GM12878 (cell line): ENCODE measurements at regions not wholly inside any gene's neighbourhood (a gene's known extent, or its start where the extent isn't known, plus 50 kb on each side); places are given as distances from the start of the nearest gene placed in this dataset.

Source experiments
- ATAC-seq: fragments of 200-7000 bp; cut with Tn5 transposase; 3 replicates; pipeline ENCODE4 v1.9.1; 2020; ENCODE audit warnings: mild to moderate bottlenecking, moderate library complexity
- BruUV-seq: library from RNA; stranded (reverse); fragments of 400-500 nt; replicated peaks from 2 replicates; lab custom pipeline; 2021; lab: Mats Ljungman, UMichigan
- CTCF ChIA-PET: fragments of 300-600 bp; sonication (Branson Sonifier 250); formaldehyde crosslinking; extraction: SDS; loops from one replicate; lab custom pipeline; 2021; ENCODE audit warnings: inconsistent platforms; lab: Yijun Ruan, JAX
- POLR2A ChIA-PET: fragments of 350-600 bp; formaldehyde crosslinking; extraction: SDS; loops from one replicate; lab custom pipeline; 2021; ENCODE audit warnings: inconsistent platforms; lab: Charles Lee
- RAD21 ChIA-PET: fragments of 300-600 bp; sonication (Branson Sonifier 250); formaldehyde crosslinking; loops from one replicate; lab custom pipeline; 2023; ENCODE audit warnings: antibody characterized with exemption; ENCODE audit not compliant: unreplicated experiment; lab: Charles Lee
- SMC1A ChIA-PET: fragments of 300-600 bp; sonication (Branson Sonifier 250); formaldehyde crosslinking; loops from one replicate; lab custom pipeline; 2023; ENCODE audit not compliant: unreplicated experiment, uncharacterized antibody; lab: Charles Lee
- DNase-seq: peaks from one replicate; pipeline ENCODE4 v3.0.0-alpha.2; 2011; ENCODE audit warnings: low read depth, low spot score
- FAIRE-seq: peaks from 3 replicates; lab custom pipeline; 2011; peaks lifted over from hg19 to GRCh38; lab: Jason Lieb, UNC
- H2AFZ ChIP-seq: 2 replicates; pipeline ENCODE4 v1.6.0; 2011; ENCODE audit warnings: low read depth, low read length, control low read depth; ENCODE audit not compliant: control insufficient read depth
- H3K27ac ChIP-seq: 2 replicates; pipeline ENCODE4 v1.5.1; 2011; ENCODE audit warnings: control low read depth; ENCODE audit not compliant: control insufficient read depth, insufficient read depth
- H3K27me3 ChIP-seq, 2 experiments: replicated peaks in 1 of 2; 2 replicates each; pipeline versions ENCODE4 v1.6.0 to v1.6.1; 2011; ENCODE audit warnings: low read length in 1 of 2; ENCODE audit not compliant: control insufficient read depth in 2 of 2, insufficient read depth in 2 of 2
- H3K36me3 ChIP-seq, 2 experiments: 2 replicates each; pipeline ENCODE4 v1.5.1; 2011; ENCODE audit warnings: low read length in 1 of 2; ENCODE audit not compliant: control insufficient read depth in 2 of 2, insufficient read depth in 2 of 2
- H3K4me1 ChIP-seq: 2 replicates; pipeline ENCODE4 v1.6.1; 2011; ENCODE audit warnings: mild to moderate bottlenecking, low read length, moderate library complexity, mixed read lengths; ENCODE audit not compliant: control insufficient read depth, insufficient read depth
- H3K4me2 ChIP-seq: 2 replicates; pipeline ENCODE4 v1.6.0; 2011; ENCODE audit warnings: control low read depth; ENCODE audit not compliant: control insufficient read depth, insufficient read depth
- H3K4me3 ChIP-seq: fragments of 200-600 bp; sonication (generic); 2 replicates; pipeline ENCODE4 v1.5.1; 2016
- H3K79me2 ChIP-seq: 2 replicates; pipeline ENCODE4 v1.6.0; 2011; ENCODE audit warnings: low read length; ENCODE audit not compliant: control insufficient read depth, insufficient read depth
- H3K9ac ChIP-seq: 2 replicates; pipeline ENCODE4 v1.8.0; 2011; ENCODE audit warnings: low read length, control low read depth, mixed read lengths; ENCODE audit not compliant: control insufficient read depth, insufficient read depth
- H3K9me3 ChIP-seq: replicated peaks from 3 replicates; pipeline ENCODE4 v1.5.1; 2011; ENCODE audit warnings: mild to moderate bottlenecking, low read length; ENCODE audit not compliant: control insufficient read depth, insufficient read depth
- H4K20me1 ChIP-seq: 2 replicates; pipeline ENCODE4 v1.6.0; 2011; ENCODE audit not compliant: control insufficient read depth, insufficient read depth
- HDAC2 ChIP-seq: fragments of 200-600 bp; sonication (generic); IDR thresholded peaks from 2 replicates; pipeline ENCODE4 v1.6.1; 2017
- HDAC6 ChIP-seq: fragments of 200-600 bp; sonication (generic); IDR thresholded peaks from one replicate; pipeline ENCODE4 v1.8.0; 2017; ENCODE audit warnings: antibody characterized with exemption; ENCODE audit not compliant: unreplicated experiment
- KLF5 ChIP-seq: fragments of 450-650 bp; IDR thresholded peaks from 2 replicates; pipeline ENCODE4 v1.6.1; 2014; ENCODE audit warnings: mild to moderate bottlenecking; ENCODE audit not compliant: partially characterized antibody
- LARP7 ChIP-seq: fragments of 450-650 bp; IDR thresholded peaks from 2 replicates; pipeline ENCODE4 v1.6.1; 2017; ENCODE audit warnings: mild to moderate bottlenecking
- MEF2A ChIP-seq: IDR thresholded peaks from 2 replicates; pipeline ENCODE4 v1.6.1; 2011; ENCODE audit warnings: low read depth, mild to moderate bottlenecking, low read length, moderate library complexity; ENCODE audit not compliant: insufficient read depth
- SMAD5 ChIP-seq: IDR thresholded peaks from 2 replicates; pipeline ENCODE4 v1.6.1; 2016; ENCODE audit warnings: antibody characterized with exemption, low read depth
- TARDBP ChIP-seq: IDR thresholded peaks from 2 replicates; pipeline ENCODE4 v1.6.1; 2016; ENCODE audit warnings: borderline replicate concordance
- WGBS: methylation state at CpG from one replicate; pipeline ENCODE4 v1.1.6; 2016; ENCODE audit warnings: low lambda C conversion rate; ENCODE audit not compliant: insufficient replicate concordance, insufficient coverage; ENCODE audit errors: missing lambda C conversion rate; 5-methylcytosine and 5-hydroxymethylcytosine counted together
- in situ Hi-C: fragments of 300-500 bp; cut with MboI; formaldehyde crosslinking; loops from 9 replicates; pipeline ENCODE4 v1.14.3; 2018; ENCODE audit warnings: mixed read lengths
- intact Hi-C: fragments of 100-400 bp; cut with micrococcal nuclease; formaldehyde crosslinking; loops from one replicate; pipeline ENCODE4 v1.14.2; 2022; ENCODE audit not compliant: unreplicated experiment
- TF ChIP-seq, protein P1 (sequence below): IDR thresholded peaks from 2 replicates; pipeline ENCODE4 v1.6.1; 2012; ENCODE audit warnings: low read length, inconsistent platforms

DNA sequence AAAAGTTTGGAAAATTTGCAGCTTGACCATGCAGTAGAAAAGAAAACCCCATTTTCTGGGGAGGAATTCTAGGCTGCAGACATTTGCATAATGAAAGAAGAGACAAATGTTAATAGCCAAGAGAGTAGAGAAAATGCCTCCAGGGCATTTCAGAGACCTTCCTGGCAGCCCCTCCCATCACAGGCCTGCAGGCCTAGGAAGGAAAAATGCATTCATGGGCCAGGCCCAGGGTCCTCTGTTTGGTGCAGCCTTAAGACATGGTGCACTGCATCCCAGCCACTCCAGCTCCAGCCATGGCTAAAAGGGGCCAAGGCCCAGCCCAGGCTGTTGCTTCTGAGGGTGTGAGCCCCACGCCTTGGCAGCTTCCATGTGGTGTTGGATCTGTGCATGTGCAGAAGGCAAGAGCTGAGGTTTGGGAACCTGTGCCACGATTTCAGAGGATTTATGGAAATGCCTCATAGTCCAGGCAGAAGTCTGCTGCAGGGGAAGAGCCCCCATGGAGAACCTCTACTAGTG is 75.0 kb upstream of the OR13F1 start:
- H3K27ac ChIP-seq: no peak overlapping the region
- intact Hi-C loops: no loop called here
- H2AFZ ChIP-seq: no peak overlapping the region
- SMC1A ChIA-PET: no interaction called here
- no peak for FAIRE-seq
- no peaks in the 10 kb centered on the region for H3K36me3 ChIP-seq
- H3K9me3 ChIP-seq: no peaks in the 10 kb centered on the region
- POLR2A ChIA-PET: no interaction called here
- no peaks in the 10 kb centered on the region for H4K20me1 ChIP-seq
- CTCF ChIA-PET: no interaction called here
- RAD21 ChIA-PET: no interaction called here
- TF ChIP-seq HDAC6: no peak
- no peak for TF ChIP-seq MEF2A
- TF ChIP-seq, protein P1, sequence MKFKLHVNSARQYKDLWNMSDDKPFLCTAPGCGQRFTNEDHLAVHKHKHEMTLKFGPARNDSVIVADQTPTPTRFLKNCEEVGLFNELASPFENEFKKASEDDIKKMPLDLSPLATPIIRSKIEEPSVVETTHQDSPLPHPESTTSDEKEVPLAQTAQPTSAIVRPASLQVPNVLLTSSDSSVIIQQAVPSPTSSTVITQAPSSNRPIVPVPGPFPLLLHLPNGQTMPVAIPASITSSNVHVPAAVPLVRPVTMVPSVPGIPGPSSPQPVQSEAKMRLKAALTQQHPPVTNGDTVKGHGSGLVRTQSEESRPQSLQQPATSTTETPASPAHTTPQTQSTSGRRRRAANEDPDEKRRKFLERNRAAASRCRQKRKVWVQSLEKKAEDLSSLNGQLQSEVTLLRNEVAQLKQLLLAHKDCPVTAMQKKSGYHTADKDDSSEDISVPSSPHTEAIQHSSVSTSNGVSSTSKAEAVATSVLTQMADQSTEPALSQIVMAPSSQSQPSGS: no peak
- no peak for TF ChIP-seq KLF5
- TF ChIP-seq TARDBP: no peak
- no peak for TF ChIP-seq HDAC2
- TF ChIP-seq SMAD5: no peak
- no peak for TF ChIP-seq LARP7
- no peak overlapping the region for H3K9ac ChIP-seq
- WGBS: 0% methylated on average over 2 of the region's 2 CpGs
- BruUV-seq: no TSS peak
- in situ Hi-C loops: no loop called here
- no peaks in the 10 kb centered on the region for H3K4me1 ChIP-seq
- no peak overlapping the region for H3K4me2 ChIP-seq
- H3K79me2 ChIP-seq: no peaks in the 10 kb centered on the region
- DNase-seq: no peak
- H3K27me3 ChIP-seq: no peaks in the 10 kb centered on the region
- H3K4me3 ChIP-seq: no peak overlapping the region
- no peak for ATAC-seq
